Type B pancreatic cell (in vitro differentiated cells): ENCODE measurements at regions not wholly inside any gene's neighbourhood (a gene's known extent, or its start where the extent isn't known, plus 50 kb on each side); places are given as distances from the start of the nearest gene placed in this dataset.
A peak's percentile ranks its signal among the peaks of the same experiment; 100 is the strongest.
"Not testable (repeated sequence)": the region's sequence is repeated elsewhere in the genome, so short reads cannot be mapped to it uniquely, and the experiment has no call there.

ENCODE experiments used
- DNase-seq: peaks from one replicate; pipeline ENCODE4 v3.0.0; 2021; ENCODE audit warnings: mixed read lengths; ENCODE audit not compliant: unreplicated experiment; ENCODE audit errors: extremely low spot score
- H3K27ac Mint-ChIP-seq: 2 replicates; pipeline ENCODE4 v1.8.0; 2021; ENCODE audit warnings: mild to moderate bottlenecking, mixed read lengths
- H3K27me3 Mint-ChIP-seq: 2 replicates; pipeline ENCODE4 v1.8.0; 2021; ENCODE audit warnings: mixed read lengths
- H3K36me3 Mint-ChIP-seq: 2 replicates; pipeline ENCODE4 v1.8.0; 2021; ENCODE audit warnings: mixed read lengths
- H3K4me1 Mint-ChIP-seq: one replicate; pipeline ENCODE4 v1.8.0; 2021; ENCODE audit warnings: mixed read lengths; ENCODE audit not compliant: unreplicated experiment
- H3K4me3 Mint-ChIP-seq: 2 replicates; pipeline ENCODE4 v1.8.0; 2021; ENCODE audit warnings: mild to moderate bottlenecking, mixed read lengths
- H3K9me3 Mint-ChIP-seq: 2 replicates; pipeline ENCODE4 v1.8.0; 2021; ENCODE audit warnings: mixed read lengths
- CTCF ChIP-seq: fragments of 200-600 bp; sonication (generic); conservative IDR thresholded peaks from 2 replicates; pipeline ENCODE4 v1.5.0; 2021; ENCODE audit warnings: antibody characterized with exemption, mild to moderate bottlenecking

- DNase-seq: no peak
- Mint-ChIP-seq H3K4me3 (no peak overlapping the region), H3K27me3 (no peaks in the 10 kb centered on the region), H3K4me1 (no peaks in the 10 kb centered on the region), H3K27ac (no peak overlapping the region), H3K36me3 (no peaks in the 10 kb centered on the region), H3K9me3 (no peaks in the 10 kb centered on the region)
- peak; percentile 73 for TF ChIP-seq CTCF
Observed at GRCh38 chr10:120221873-120222485, 235.0 kb upstream of the PLPP4 start.

- no peak for TF ChIP-seq CTCF
- no peaks in the 10 kb centered on the region for H3K9me3 Mint-ChIP-seq
- no peak overlapping the region for H3K27ac Mint-ChIP-seq
- DNase-seq: no peak
- H3K27me3 Mint-ChIP-seq: peaks cover 18% of the 10 kb centered on the region
- H3K36me3 Mint-ChIP-seq: no peaks in the 10 kb centered on the region
- no peaks in the 10 kb centered on the region for H3K4me1 Mint-ChIP-seq
- no peak overlapping the region for H3K4me3 Mint-ChIP-seq
Observed at GRCh38 chr10:120229641-120230040, 227.4 kb upstream of the PLPP4 start.

- not testable (repeated sequence) for H3K9me3 Mint-ChIP-seq, H3K27me3 Mint-ChIP-seq, H3K4me3 Mint-ChIP-seq, DNase-seq, H3K36me3 Mint-ChIP-seq, H3K4me1 Mint-ChIP-seq, H3K27ac Mint-ChIP-seq
Observed at GRCh38 chr10:120239695-120240094, 217.3 kb upstream of the PLPP4 start.

- no peaks in the 10 kb centered on the region for H3K4me1 Mint-ChIP-seq
- DNase-seq: no peak
- no peak overlapping the region for H3K27ac Mint-ChIP-seq
- H3K9me3 Mint-ChIP-seq: peaks cover 3% of the 10 kb centered on the region
- no peak overlapping the region for H3K4me3 Mint-ChIP-seq
- TF ChIP-seq CTCF: no peak
- H3K27me3 Mint-ChIP-seq: peaks cover 15% of the 10 kb centered on the region
- no peaks in the 10 kb centered on the region for H3K36me3 Mint-ChIP-seq
Observed at GRCh38 chr10:120251821-120252442, 205.1 kb upstream of the PLPP4 start.

- peaks cover 10% of the 10 kb centered on the region for H3K27me3 Mint-ChIP-seq
- no peak for TF ChIP-seq CTCF
- DNase-seq: no peak
- H3K9me3 Mint-ChIP-seq: peaks cover 3% of the 10 kb centered on the region
- no peaks in the 10 kb centered on the region for H3K4me1 Mint-ChIP-seq
- H3K36me3 Mint-ChIP-seq: no peaks in the 10 kb centered on the region
- no peak overlapping the region for H3K4me3 Mint-ChIP-seq
- no peak overlapping the region for H3K27ac Mint-ChIP-seq
Observed at GRCh38 chr10:120253131-120253530, 203.9 kb upstream of the PLPP4 start.

GRCh38 chr10:120260456-120260855 is 196.6 kb upstream of the PLPP4 start:
- Mint-ChIP-seq H3K27ac (no peak overlapping the region), H3K27me3 (peaks cover 17% of the 10 kb centered on the region), H3K4me3 (no peak overlapping the region), H3K4me1 (no peaks in the 10 kb centered on the region), H3K36me3 (no peaks in the 10 kb centered on the region), H3K9me3 (peaks cover 3% of the 10 kb centered on the region)
- no peak for DNase-seq
- no peak for TF ChIP-seq CTCF
